Neural cell (in vitro differentiated cells): ENCODE measurements at regions not wholly inside any gene's neighbourhood (a gene's known extent, or its start where the extent isn't known, plus 50 kb on each side); places are given as distances from the start of the nearest gene placed in this dataset.

Source experiments
- CTCF ChIP-seq: fragments of 450-650 bp; IDR thresholded peaks from 2 replicates; pipeline ENCODE4 v1.5.1; 2014; ENCODE audit warnings: antibody characterized with exemption, mild to moderate bottlenecking, moderate library complexity; ENCODE audit not compliant: poor library complexity, severe bottlenecking
- EZH2 ChIP-seq: fragments of 200-600, 300-800 bp; shearing (Covaris generic), sonication (generic); IDR thresholded peaks from 2 replicates; pipeline ENCODE4 v1.6.1; 2014; ENCODE audit warnings: antibody characterized with exemption, low read length, borderline replicate concordance, mild to moderate bottlenecking; ENCODE audit not compliant: insufficient read depth, poor library complexity, severe bottlenecking
- MXI1 ChIP-seq: fragments of 450-650 bp; conservative IDR thresholded peaks from 2 replicates; pipeline ENCODE4 v1.6.1; 2014; ENCODE audit warnings: antibody characterized with exemption, mild to moderate bottlenecking; ENCODE audit not compliant: poor library complexity, severe bottlenecking
- POLR2AphosphoS5 ChIP-seq: IDR thresholded peaks from 2 replicates; pipeline ENCODE4 v1.6.1; 2012
- RAD21 ChIP-seq: fragments of 450-650 bp; conservative IDR thresholded peaks from 2 replicates; pipeline ENCODE4 v1.6.1; 2014; ENCODE audit warnings: antibody characterized with exemption, mild to moderate bottlenecking, moderate library complexity
- TAF1 ChIP-seq: IDR thresholded peaks from 2 replicates; pipeline ENCODE4 v1.6.1; 2012; ENCODE audit warnings: low read depth

GRCh38 chr17:72068643-72069042, 52.2 kb upstream of the SOX9 start:
- no peak for TF ChIP-seq CTCF
- no peak for TF ChIP-seq RAD21
- no peak for TF ChIP-seq POLR2AphosphoS5
- TF ChIP-seq MXI1, result no peak
- no peak for TF ChIP-seq TAF1
- TF ChIP-seq EZH2, result no peak
